ENCODE measurements at regions not wholly inside any gene's neighbourhood (a gene's known extent, or its start where the extent isn't known, plus 50 kb on each side); places are given as distances from the start of the nearest gene placed in this dataset.

GRCh38 chr11:24324211-24324610, 172.6 kb upstream of the LUZP2 start:
- Histone ChIP-seq H3K9me3 (replicated peaks) (no peaks in the 10 kb centered on the region), H3K27me3 (no peaks in the 10 kb centered on the region), H3K4me3 (no peak overlapping the region), H3K36me3 (no peaks in the 10 kb centered on the region), H3K4me1 (no peaks in the 10 kb centered on the region), H3K27ac (no peak overlapping the region)
- no peak for DNase-seq

GRCh38 chr11:24344222-24344621, 152.6 kb upstream of the LUZP2 start:
- no peak for DNase-seq
- no peaks in the 10 kb centered on the region for H3K4me1 ChIP-seq
- H3K27ac ChIP-seq, result no peak overlapping the region
- H3K9me3 ChIP-seq (replicated peaks), result no peaks in the 10 kb centered on the region
- H3K4me3 ChIP-seq, result no peak overlapping the region
- H3K27me3 ChIP-seq, result no peaks in the 10 kb centered on the region
- no peaks in the 10 kb centered on the region for H3K36me3 ChIP-seq

GRCh38 chr11:24348908-24349307, 147.9 kb upstream of the LUZP2 start:
- DNase-seq, result no peak
- no peaks in the 10 kb centered on the region for H3K9me3 ChIP-seq (replicated peaks)
- no peak overlapping the region for H3K4me3 ChIP-seq
- no peaks in the 10 kb centered on the region for H3K36me3 ChIP-seq
- no peaks in the 10 kb centered on the region for H3K27me3 ChIP-seq
- no peaks in the 10 kb centered on the region for H3K4me1 ChIP-seq
- H3K27ac ChIP-seq, result no peak overlapping the region

- no peak for DNase-seq
- H3K36me3 ChIP-seq, result no peaks in the 10 kb centered on the region
- no peaks in the 10 kb centered on the region for H3K27me3 ChIP-seq
- no peak overlapping the region for H3K4me3 ChIP-seq
- H3K9me3 ChIP-seq (replicated peaks), result no peaks in the 10 kb centered on the region
- no peak overlapping the region for H3K27ac ChIP-seq
- H3K4me1 ChIP-seq, result no peaks in the 10 kb centered on the region
These were observed 145.7 kb upstream of the LUZP2 start for GRCh38 chr11:24351179-24351578.

- H3K4me3 ChIP-seq, result no peak overlapping the region
- H3K27me3 ChIP-seq, result no peaks in the 10 kb centered on the region
- no peaks in the 10 kb centered on the region for H3K36me3 ChIP-seq
- peak; percentile 23 to 28 for DNase-seq
- H3K9me3 ChIP-seq (replicated peaks), result no peaks in the 10 kb centered on the region
- H3K4me1 ChIP-seq, result no peaks in the 10 kb centered on the region
- no peak overlapping the region for H3K27ac ChIP-seq
These were observed 140.4 kb upstream of the LUZP2 start for GRCh38 chr11:24356501-24356900.

GRCh38 chr11:24357620-24358410, 139.0 kb upstream of the LUZP2 start:
- no peak overlapping the region for H3K4me3 ChIP-seq
- no peak overlapping the region for H3K27ac ChIP-seq
- no peaks in the 10 kb centered on the region for H3K9me3 ChIP-seq (replicated peaks)
- no peak for DNase-seq
- no peaks in the 10 kb centered on the region for H3K27me3 ChIP-seq
- H3K4me1 ChIP-seq, result no peaks in the 10 kb centered on the region
- no peaks in the 10 kb centered on the region for H3K36me3 ChIP-seq

- no peaks in the 10 kb centered on the region for H3K27me3 ChIP-seq
- H3K4me3 ChIP-seq, result no peak overlapping the region
- H3K4me1 ChIP-seq, result no peaks in the 10 kb centered on the region
- no peaks in the 10 kb centered on the region for H3K36me3 ChIP-seq
- H3K27ac ChIP-seq, result no peak overlapping the region
- no peaks in the 10 kb centered on the region for H3K9me3 ChIP-seq (replicated peaks)
- DNase-seq, result no peak
These were observed 124.4 kb upstream of the LUZP2 start for GRCh38 chr11:24372491-24372890.

GRCh38 chr11:24373516-24373915, 123.3 kb upstream of the LUZP2 start:
- no peak for DNase-seq
- Histone ChIP-seq H3K27ac (no peak overlapping the region), H3K4me3 (no peak overlapping the region), H3K4me1 (no peaks in the 10 kb centered on the region), H3K9me3 (replicated peaks) (no peaks in the 10 kb centered on the region), H3K27me3 (no peaks in the 10 kb centered on the region), H3K36me3 (no peaks in the 10 kb centered on the region)

GRCh38 chr11:24375351-24375750, 121.5 kb upstream of the LUZP2 start:
- Histone ChIP-seq H3K27ac (no peak overlapping the region), H3K36me3 (no peaks in the 10 kb centered on the region), H3K4me3 (no peak overlapping the region), H3K9me3 (replicated peaks) (no peaks in the 10 kb centered on the region), H3K27me3 (no peaks in the 10 kb centered on the region), H3K4me1 (no peaks in the 10 kb centered on the region)
- no peak for DNase-seq

GRCh38 chr11:24375931-24376330, 120.9 kb upstream of the LUZP2 start:
- Histone ChIP-seq H3K4me3 (no peak overlapping the region), H3K27me3 (no peaks in the 10 kb centered on the region), H3K9me3 (replicated peaks) (no peaks in the 10 kb centered on the region), H3K36me3 (no peaks in the 10 kb centered on the region), H3K4me1 (no peaks in the 10 kb centered on the region), H3K27ac (no peak overlapping the region)
- DNase-seq, result no peak

GRCh38 chr11:24383137-24383536, 113.7 kb upstream of the LUZP2 start:
- Histone ChIP-seq H3K27me3 (no peaks in the 10 kb centered on the region), H3K4me1 (no peaks in the 10 kb centered on the region), H3K36me3 (no peaks in the 10 kb centered on the region), H3K4me3 (no peak overlapping the region), H3K27ac (no peak overlapping the region), H3K9me3 (replicated peaks) (no peaks in the 10 kb centered on the region)
- no peak for DNase-seq

GRCh38 chr11:24384240-24384639, 112.6 kb upstream of the LUZP2 start:
- Histone ChIP-seq H3K36me3 (no peaks in the 10 kb centered on the region), H3K4me3 (no peak overlapping the region), H3K9me3 (replicated peaks) (no peaks in the 10 kb centered on the region), H3K4me1 (no peaks in the 10 kb centered on the region), H3K27ac (no peak overlapping the region), H3K27me3 (no peaks in the 10 kb centered on the region)
- DNase-seq, result no peak

GRCh38 chr11:24386546-24387397, 110.1 kb upstream of the LUZP2 start:
- Histone ChIP-seq H3K27ac (no peak overlapping the region), H3K27me3 (no peaks in the 10 kb centered on the region), H3K4me3 (no peak overlapping the region), H3K4me1 (no peaks in the 10 kb centered on the region), H3K9me3 (replicated peaks) (no peaks in the 10 kb centered on the region), H3K36me3 (no peaks in the 10 kb centered on the region)
- peak; percentile 7 to 54 for DNase-seq

GRCh38 chr11:24389575-24389974, 107.3 kb upstream of the LUZP2 start:
- no peak overlapping the region for H3K27ac ChIP-seq
- no peaks in the 10 kb centered on the region for H3K36me3 ChIP-seq
- H3K4me3 ChIP-seq, result no peak overlapping the region
- DNase-seq, result no peak
- H3K9me3 ChIP-seq (replicated peaks), result no peaks in the 10 kb centered on the region
- H3K27me3 ChIP-seq, result no peaks in the 10 kb centered on the region
- no peaks in the 10 kb centered on the region for H3K4me1 ChIP-seq

GRCh38 chr11:24390016-24390415, 106.8 kb upstream of the LUZP2 start:
- H3K9me3 ChIP-seq (replicated peaks), result no peaks in the 10 kb centered on the region
- DNase-seq, result no peak
- no peaks in the 10 kb centered on the region for H3K36me3 ChIP-seq
- H3K27ac ChIP-seq, result no peak overlapping the region
- no peaks in the 10 kb centered on the region for H3K27me3 ChIP-seq
- H3K4me3 ChIP-seq, result no peak overlapping the region
- H3K4me1 ChIP-seq, result no peaks in the 10 kb centered on the region
